ENCODE measurements at regions not wholly inside any gene's neighbourhood (a gene's known extent, or its start where the extent isn't known, plus 50 kb on each side); places are given as distances from the start of the nearest gene placed in this dataset.

DNA sequence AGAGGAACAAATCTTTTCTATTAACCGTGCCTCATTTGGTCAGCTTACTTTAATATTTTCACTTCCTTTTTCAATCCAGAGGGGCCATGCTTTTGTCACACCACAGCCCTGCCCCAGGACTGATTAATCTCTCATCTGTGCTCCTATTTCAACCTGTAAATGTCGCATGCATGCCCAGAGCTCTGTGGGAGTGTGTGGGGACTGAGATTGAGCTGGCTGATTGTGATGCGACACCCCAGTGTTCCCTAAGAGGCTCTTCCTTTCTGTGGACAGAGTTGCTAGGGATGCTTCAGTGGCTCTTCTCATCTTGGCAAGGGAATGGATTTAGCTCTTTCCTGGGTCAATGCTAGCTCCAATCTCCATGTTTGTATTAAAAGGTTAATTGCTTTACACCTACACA is 249.6 kb downstream of the TDRD3 start:
- TF ChIP-seq EP300 (IDR thresholded peaks at IDR 0.05), result no peak
- no peak for TF ChIP-seq POLR2A (IDR thresholded peaks at IDR 0.05)
- TF ChIP-seq, protein P1, sequence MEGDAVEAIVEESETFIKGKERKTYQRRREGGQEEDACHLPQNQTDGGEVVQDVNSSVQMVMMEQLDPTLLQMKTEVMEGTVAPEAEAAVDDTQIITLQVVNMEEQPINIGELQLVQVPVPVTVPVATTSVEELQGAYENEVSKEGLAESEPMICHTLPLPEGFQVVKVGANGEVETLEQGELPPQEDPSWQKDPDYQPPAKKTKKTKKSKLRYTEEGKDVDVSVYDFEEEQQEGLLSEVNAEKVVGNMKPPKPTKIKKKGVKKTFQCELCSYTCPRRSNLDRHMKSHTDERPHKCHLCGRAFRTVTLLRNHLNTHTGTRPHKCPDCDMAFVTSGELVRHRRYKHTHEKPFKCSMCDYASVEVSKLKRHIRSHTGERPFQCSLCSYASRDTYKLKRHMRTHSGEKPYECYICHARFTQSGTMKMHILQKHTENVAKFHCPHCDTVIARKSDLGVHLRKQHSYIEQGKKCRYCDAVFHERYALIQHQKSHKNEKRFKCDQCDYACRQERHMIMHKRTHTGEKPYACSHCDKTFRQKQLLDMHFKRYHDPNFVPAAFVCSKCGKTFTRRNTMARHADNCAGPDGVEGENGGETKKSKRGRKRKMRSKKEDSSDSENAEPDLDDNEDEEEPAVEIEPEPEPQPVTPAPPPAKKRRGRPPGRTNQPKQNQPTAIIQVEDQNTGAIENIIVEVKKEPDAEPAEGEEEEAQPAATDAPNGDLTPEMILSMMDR (IDR thresholded peaks at IDR 0.05), result no peak

All from gastroesophageal sphincter (tissue), 3 donors.